GM12865 (cell line): ENCODE measurements at regions not wholly inside any gene's neighbourhood (a gene's known extent, or its start where the extent isn't known, plus 50 kb on each side); places are given as distances from the start of the nearest gene placed in this dataset.

Experiments
- DNase-seq: peaks from one replicate; pipeline ENCODE4 v3.0.0; 2010; ENCODE audit warnings: low read depth
- H3K4me3 ChIP-seq: 2 replicates; pipeline ENCODE4 v1.5.1; 2011; ENCODE audit warnings: mild to moderate bottlenecking, low read depth, low read length, control low read depth
- TF ChIP-seq, protein P1 (sequence below): IDR thresholded peaks from 2 replicates; pipeline ENCODE4 v1.5.1; 2011; ENCODE audit warnings: low read length, control low read depth, low read depth, inconsistent platforms; ENCODE audit not compliant: insufficient read depth; ENCODE audit errors: missing control alignments

GRCh38 chr14:104326848-104327247, 188.5 kb downstream of the KIF26A start:
- no peak overlapping the region for H3K4me3 ChIP-seq
- no peak for DNase-seq
- TF ChIP-seq, protein P1, sequence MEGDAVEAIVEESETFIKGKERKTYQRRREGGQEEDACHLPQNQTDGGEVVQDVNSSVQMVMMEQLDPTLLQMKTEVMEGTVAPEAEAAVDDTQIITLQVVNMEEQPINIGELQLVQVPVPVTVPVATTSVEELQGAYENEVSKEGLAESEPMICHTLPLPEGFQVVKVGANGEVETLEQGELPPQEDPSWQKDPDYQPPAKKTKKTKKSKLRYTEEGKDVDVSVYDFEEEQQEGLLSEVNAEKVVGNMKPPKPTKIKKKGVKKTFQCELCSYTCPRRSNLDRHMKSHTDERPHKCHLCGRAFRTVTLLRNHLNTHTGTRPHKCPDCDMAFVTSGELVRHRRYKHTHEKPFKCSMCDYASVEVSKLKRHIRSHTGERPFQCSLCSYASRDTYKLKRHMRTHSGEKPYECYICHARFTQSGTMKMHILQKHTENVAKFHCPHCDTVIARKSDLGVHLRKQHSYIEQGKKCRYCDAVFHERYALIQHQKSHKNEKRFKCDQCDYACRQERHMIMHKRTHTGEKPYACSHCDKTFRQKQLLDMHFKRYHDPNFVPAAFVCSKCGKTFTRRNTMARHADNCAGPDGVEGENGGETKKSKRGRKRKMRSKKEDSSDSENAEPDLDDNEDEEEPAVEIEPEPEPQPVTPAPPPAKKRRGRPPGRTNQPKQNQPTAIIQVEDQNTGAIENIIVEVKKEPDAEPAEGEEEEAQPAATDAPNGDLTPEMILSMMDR = no peak

GRCh38 chr14:104328607-104329006, 190.2 kb downstream of the KIF26A start:
- no peak overlapping the region for H3K4me3 ChIP-seq
- no peak for DNase-seq
- TF ChIP-seq, protein P1 = no peak

DNA sequence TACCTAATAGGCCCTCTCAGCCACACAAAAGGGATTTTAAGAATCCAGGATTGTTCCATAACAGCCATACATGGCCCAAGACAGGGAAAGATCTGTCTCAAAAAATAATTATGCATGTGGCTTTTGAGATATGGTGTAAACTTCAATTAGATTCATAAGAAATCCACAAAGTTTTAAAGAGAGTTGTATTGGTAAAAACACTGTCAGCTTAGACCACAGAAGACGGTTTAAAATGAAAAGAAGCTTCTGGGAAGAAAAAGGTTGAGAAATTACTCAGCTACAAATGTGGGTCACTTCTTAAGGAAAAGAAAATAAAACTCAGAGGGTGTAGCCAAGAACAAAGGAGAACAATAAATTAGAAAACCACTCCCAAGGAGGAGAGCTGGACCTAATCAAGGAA, 191.4 kb downstream of the KIF26A start:
- no peak overlapping the region for H3K4me3 ChIP-seq
- DNase-seq = no peak

DNA sequence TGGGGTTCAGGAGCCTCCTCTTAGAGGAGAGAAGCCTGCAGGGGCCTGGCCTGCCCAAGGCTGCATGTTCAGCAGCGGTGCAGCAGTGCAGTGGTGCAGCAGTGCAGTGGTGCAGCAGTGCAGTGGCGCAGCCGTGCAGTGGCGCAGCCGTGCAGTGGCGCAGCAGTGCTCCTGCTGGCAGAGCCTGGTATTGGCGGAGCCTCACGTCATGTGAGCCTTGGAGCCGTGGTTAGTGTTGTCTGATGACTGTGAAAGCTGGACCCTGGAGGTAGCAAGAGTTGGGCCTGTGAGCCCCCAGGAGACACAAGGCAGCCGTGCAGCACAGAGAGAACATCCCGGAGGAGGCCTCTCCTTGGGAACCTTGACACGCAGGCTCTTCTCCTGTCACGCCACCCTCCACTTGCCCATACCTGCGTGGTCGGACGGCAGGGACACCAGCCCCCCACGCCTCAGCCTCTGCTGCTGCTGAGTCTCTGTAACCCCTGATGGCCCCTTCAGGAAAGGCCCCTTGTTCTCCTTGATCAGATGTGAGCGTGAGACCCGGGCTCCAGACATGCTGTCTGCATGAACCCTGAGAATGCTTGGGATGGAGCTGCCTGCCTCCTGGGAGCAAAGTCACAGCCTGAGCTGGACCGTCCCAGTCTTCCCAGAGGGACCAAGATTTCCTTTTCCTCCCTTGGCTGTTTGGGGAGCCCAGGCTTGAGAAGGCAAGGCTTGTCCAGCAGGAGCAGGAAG, 193.7 kb downstream of the KIF26A start:
- no peak for DNase-seq
- TF ChIP-seq, protein P1 = no peak
- no peak overlapping the region for H3K4me3 ChIP-seq

More for the DNA sequence above, 191.4 kb downstream of the KIF26A start:
- TF ChIP-seq, protein P1 = no peak

- no peak for DNase-seq
- TF ChIP-seq, protein P1 = no peak
- no peak overlapping the region for H3K4me3 ChIP-seq
Measured at GRCh38 chr14:104332634-104333270, 194.4 kb downstream of the KIF26A start.

DNA sequence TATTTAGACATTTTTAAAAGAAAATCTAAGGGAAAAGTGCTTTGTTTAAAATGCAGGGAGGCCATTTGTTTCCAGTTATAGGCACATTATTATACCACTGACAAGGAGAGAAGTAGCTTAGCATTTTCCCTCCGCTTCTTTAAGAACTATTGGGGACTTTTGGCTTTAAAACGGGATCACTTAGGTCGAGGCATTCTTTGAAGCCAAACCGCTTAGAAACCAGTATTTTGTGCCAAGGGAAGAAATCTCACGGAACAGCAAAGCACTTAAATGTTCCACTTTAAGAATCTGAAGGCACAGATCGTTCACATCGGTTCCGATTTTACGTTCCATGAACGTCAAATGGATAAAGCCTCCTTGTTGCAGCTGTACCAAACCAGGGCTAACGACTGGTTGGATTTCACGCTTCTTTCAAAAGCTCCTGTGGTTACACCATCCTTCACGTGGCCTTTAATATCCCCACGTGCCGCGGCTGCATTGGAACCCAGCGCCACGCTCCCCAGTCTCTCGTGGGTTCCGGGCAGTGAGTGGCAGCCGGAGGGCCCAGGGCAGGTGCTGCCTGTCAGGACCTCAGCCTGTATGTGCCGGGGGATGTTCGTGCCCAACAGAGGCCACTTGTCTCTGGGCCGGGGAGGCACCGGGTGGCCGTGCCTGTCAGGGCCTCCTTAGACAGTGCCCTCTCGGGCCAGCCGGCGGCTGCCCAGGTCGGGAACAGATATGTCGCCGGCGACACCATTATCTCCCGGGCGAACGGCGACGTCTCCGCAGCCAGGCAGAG, 195.4 kb downstream of the KIF26A start:
- DNase-seq = no peak
- TF ChIP-seq, protein P1 = no peak
- H3K4me3 ChIP-seq = no peak overlapping the region
